Progenitor cell of endocrine pancreas (in vitro differentiated cells): ENCODE measurements at regions not wholly inside any gene's neighbourhood (a gene's known extent, or its start where the extent isn't known, plus 50 kb on each side); places are given as distances from the start of the nearest gene placed in this dataset.

Experiments used
- DNase-seq: peaks from one replicate; pipeline ENCODE4 v3.0.0; 2021; ENCODE audit warnings: low spot score; ENCODE audit not compliant: unreplicated experiment
- H3K27ac Mint-ChIP-seq: 2 replicates; pipeline ENCODE4 v1.8.0; 2021; ENCODE audit warnings: mild to moderate bottlenecking, moderate library complexity, mixed read lengths
- H3K27me3 Mint-ChIP-seq: 2 replicates; pipeline ENCODE4 v1.8.0; 2021; ENCODE audit warnings: mixed read lengths
- H3K36me3 Mint-ChIP-seq: 2 replicates; pipeline ENCODE4 v1.8.0; 2022; ENCODE audit warnings: mixed read lengths; ENCODE audit not compliant: insufficient read depth
- H3K4me1 Mint-ChIP-seq: 2 replicates; pipeline ENCODE4 v1.8.0; 2021; ENCODE audit warnings: low read depth, mixed read lengths
- H3K4me3 Mint-ChIP-seq: 2 replicates; pipeline ENCODE4 v1.8.0; 2021; ENCODE audit warnings: low read depth, mild to moderate bottlenecking, moderate library complexity, mixed read lengths
- H3K9me3 Mint-ChIP-seq: 2 replicates; pipeline ENCODE4 v1.8.0; 2021; ENCODE audit warnings: low read depth, mixed read lengths
- TF ChIP-seq, protein P1 (sequence below): fragments of 200-600 bp; sonication (generic); IDR thresholded peaks from one replicate; pipeline ENCODE4 v1.5.0; 2021; ENCODE audit warnings: antibody characterized with exemption, mild to moderate bottlenecking; ENCODE audit not compliant: unreplicated experiment

DNA sequence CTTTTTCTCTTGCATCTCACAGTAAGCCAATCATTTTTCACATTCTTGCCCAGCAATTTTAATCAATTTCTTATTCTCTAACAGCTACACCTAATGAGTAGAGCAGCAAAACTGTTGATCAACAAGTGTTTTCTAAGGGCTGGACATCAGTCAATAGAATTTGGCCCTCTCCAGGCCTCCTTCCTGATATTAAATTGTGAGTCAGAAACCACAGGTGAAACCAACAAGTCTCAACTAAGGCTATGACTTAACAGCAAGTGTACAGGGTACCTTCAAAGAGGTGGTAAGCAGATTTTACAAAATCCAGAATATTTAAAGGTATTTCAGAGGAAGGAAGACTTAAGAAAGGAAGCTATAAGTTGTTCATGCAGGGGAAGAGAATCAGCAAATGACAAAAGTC is 156.5 kb upstream of the ARHGAP24 start:
- no peak overlapping the region for H3K27ac Mint-ChIP-seq
- no peak overlapping the region for H3K4me3 Mint-ChIP-seq
- no peak for DNase-seq
- TF ChIP-seq, protein P1, sequence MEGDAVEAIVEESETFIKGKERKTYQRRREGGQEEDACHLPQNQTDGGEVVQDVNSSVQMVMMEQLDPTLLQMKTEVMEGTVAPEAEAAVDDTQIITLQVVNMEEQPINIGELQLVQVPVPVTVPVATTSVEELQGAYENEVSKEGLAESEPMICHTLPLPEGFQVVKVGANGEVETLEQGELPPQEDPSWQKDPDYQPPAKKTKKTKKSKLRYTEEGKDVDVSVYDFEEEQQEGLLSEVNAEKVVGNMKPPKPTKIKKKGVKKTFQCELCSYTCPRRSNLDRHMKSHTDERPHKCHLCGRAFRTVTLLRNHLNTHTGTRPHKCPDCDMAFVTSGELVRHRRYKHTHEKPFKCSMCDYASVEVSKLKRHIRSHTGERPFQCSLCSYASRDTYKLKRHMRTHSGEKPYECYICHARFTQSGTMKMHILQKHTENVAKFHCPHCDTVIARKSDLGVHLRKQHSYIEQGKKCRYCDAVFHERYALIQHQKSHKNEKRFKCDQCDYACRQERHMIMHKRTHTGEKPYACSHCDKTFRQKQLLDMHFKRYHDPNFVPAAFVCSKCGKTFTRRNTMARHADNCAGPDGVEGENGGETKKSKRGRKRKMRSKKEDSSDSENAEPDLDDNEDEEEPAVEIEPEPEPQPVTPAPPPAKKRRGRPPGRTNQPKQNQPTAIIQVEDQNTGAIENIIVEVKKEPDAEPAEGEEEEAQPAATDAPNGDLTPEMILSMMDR, result no peak
- H3K27me3 Mint-ChIP-seq, result no peaks in the 10 kb centered on the region
- no peaks in the 10 kb centered on the region for H3K36me3 Mint-ChIP-seq
- peaks cover 7% of the 10 kb centered on the region for H3K4me1 Mint-ChIP-seq
- peaks cover 11% of the 10 kb centered on the region for H3K9me3 Mint-ChIP-seq

DNA sequence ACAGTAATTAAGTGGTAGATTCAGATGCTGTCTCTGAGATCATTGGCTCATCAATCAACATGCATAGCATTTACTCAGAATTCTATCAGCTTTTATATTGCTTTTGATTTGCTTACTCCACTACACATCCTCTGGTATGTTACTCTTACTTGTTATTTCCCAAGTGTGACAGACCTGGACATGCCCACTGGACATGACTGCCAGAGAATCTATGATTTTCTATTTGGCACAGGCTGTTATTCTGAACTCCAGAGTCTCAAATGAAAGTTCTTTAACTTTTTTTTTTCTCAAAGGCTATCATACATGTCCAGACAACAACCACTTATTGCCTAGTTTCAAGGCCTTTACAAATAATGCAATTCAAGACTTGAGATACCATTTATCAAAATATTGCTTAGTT is 116.1 kb upstream of the ARHGAP24 start:
- TF ChIP-seq, protein P1, result no peak
- H3K9me3 Mint-ChIP-seq, result peaks cover 18% of the 10 kb centered on the region
- no peaks in the 10 kb centered on the region for H3K4me1 Mint-ChIP-seq

DNA sequence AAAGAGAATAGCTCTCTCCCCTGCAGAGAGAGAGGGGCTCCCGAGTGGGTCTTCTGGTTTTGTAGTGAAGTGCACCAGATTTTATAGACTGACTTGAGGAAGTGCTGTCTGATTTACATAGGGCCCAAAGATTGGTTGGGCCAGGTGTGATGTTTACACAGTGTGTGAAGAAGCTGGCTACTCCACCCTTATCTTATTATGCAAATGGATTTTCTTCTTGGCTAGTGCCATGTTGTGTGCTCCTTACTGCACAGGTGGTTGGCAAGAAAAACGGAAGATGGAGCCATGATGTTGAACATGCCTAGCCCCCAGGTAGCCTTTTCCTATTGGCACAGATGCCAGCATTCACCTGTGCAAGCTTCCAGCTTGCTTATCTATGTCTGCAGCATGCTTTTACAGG is 112.4 kb upstream of the ARHGAP24 start:
- DNase-seq, result no peak
- Mint-ChIP-seq H3K4me3 (no peak overlapping the region), H3K36me3 (peaks cover 2% of the 10 kb centered on the region), H3K27me3 (no peaks in the 10 kb centered on the region), H3K4me1 (peaks cover 9% of the 10 kb centered on the region), H3K9me3 (peaks cover 18% of the 10 kb centered on the region), H3K27ac (no peak overlapping the region)
- TF ChIP-seq, protein P1, result no peak

More for the DNA sequence above, 116.1 kb upstream of the ARHGAP24 start:
- Mint-ChIP-seq H3K27ac (no peak overlapping the region), H3K4me3 (no peak overlapping the region), H3K27me3 (no peaks in the 10 kb centered on the region), H3K36me3 (peaks cover 2% of the 10 kb centered on the region)
- DNase-seq, result no peak

DNA sequence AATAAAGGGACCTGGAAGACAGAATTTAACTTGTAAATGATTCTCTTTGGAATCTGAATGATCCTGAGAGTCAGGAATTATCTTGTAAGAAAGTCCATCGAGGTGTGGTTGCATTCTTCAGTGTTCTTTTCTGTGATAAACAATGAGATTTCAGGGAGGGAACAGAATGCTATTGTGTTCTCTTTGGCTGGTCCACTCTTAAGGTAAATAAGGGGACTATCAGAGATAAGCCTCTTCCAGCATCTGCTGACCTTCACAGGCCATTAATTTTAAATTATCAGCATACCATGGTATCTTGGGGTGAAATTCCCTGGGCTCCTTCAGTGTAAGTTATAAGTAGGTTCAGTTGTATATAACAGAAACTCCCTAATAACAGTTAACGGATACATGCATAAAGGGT is 107.1 kb upstream of the ARHGAP24 start:
- TF ChIP-seq, protein P1, result no peak
- Mint-ChIP-seq H3K4me1 (peaks cover 15% of the 10 kb centered on the region), H3K27me3 (no peaks in the 10 kb centered on the region), H3K9me3 (no peaks in the 10 kb centered on the region), H3K36me3 (no peaks in the 10 kb centered on the region), H3K4me3 (no peak overlapping the region), H3K27ac (no peak overlapping the region)
- DNase-seq, result no peak

DNA sequence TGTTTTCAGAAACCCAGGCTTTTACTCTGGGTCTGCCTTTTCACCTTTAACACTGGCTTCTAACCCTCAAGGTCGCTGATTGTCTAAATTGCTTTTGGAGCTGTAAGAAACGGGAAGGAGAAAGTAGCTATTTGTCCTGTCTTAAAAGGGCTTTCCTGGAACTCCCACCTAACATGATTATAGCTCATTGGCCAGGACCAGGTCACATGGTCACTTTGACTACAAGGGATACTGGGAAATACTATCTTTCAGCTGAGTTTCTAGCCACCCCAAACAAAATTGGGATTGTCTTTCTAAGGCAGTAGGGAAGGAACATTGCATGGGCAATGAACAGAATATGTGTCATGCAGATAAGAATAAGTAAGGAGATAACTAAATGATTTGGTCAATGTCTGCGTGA is 106.7 kb upstream of the ARHGAP24 start:
- H3K27me3 Mint-ChIP-seq, result no peaks in the 10 kb centered on the region
- no peaks in the 10 kb centered on the region for H3K36me3 Mint-ChIP-seq
- H3K4me3 Mint-ChIP-seq, result no peak overlapping the region
- H3K27ac Mint-ChIP-seq, result no peak overlapping the region
- TF ChIP-seq, protein P1, result no peak
- no peaks in the 10 kb centered on the region for H3K9me3 Mint-ChIP-seq
- DNase-seq, result no peak
- peaks cover 15% of the 10 kb centered on the region for H3K4me1 Mint-ChIP-seq
